Fibroblast of the aortic adventitia (primary cell): ENCODE measurements at regions not wholly inside any gene's neighbourhood (a gene's known extent, or its start where the extent isn't known, plus 50 kb on each side); places are given as distances from the start of the nearest gene placed in this dataset.

Source experiments
- DNase-seq: peaks from one replicate; pipeline ENCODE4 v3.0.0-alpha.2; 2010; ENCODE audit warnings: low read depth
- H3K4me3 ChIP-seq: 2 replicates; pipeline ENCODE4 v1.5.1; 2011; ENCODE audit warnings: low read depth, mild to moderate bottlenecking, control low read depth, low read length, moderate library complexity
- TF ChIP-seq, protein P1 (sequence below): IDR thresholded peaks from 2 replicates; pipeline ENCODE4 v1.5.1; 2011; ENCODE audit warnings: mild to moderate bottlenecking, low read length, control low read depth, inconsistent platforms; ENCODE audit not compliant: insufficient read depth

DNA sequence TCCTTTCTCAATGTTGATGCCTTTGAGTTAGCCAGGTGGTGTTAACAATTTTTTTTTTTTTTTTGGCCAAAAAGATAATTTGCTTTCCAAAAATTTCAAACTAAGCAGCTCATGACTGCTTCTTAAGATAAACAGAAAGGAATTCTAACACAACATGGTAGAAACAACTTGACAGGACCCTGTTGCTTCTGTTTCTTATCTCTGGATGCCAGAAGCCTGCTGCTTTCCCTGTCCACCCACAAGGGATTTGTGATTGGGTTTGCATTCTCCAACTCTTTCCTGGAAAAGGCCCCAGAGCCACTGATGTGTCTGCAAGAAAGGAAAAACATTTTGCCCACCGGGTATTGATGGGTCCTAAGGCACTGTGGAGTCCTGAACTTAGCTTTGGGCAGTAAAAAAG lies 217.2 kb upstream of the PKDCC start:
- no peak for DNase-seq
- TF ChIP-seq, protein P1, sequence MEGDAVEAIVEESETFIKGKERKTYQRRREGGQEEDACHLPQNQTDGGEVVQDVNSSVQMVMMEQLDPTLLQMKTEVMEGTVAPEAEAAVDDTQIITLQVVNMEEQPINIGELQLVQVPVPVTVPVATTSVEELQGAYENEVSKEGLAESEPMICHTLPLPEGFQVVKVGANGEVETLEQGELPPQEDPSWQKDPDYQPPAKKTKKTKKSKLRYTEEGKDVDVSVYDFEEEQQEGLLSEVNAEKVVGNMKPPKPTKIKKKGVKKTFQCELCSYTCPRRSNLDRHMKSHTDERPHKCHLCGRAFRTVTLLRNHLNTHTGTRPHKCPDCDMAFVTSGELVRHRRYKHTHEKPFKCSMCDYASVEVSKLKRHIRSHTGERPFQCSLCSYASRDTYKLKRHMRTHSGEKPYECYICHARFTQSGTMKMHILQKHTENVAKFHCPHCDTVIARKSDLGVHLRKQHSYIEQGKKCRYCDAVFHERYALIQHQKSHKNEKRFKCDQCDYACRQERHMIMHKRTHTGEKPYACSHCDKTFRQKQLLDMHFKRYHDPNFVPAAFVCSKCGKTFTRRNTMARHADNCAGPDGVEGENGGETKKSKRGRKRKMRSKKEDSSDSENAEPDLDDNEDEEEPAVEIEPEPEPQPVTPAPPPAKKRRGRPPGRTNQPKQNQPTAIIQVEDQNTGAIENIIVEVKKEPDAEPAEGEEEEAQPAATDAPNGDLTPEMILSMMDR, result no peak
- no peak overlapping the region for H3K4me3 ChIP-seq

DNA sequence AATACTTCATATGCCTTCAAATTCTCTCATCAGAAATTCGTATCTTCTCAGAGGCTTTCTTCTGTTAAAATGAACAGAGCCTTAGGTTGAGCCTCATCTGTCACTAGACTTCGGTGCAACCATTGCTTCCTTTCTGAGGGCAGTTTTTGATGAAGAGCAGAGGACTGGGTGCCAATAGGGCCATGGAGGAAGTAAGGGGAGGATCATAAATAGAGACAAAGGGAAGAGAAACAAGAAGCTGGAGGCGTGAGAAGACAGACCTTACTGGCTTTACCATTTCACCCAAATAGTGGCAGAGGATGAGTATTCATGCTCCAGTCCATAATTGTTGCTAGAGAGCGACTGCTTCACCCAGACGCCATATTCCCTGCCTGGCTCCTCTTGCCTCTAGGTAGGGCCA lies 215.6 kb upstream of the PKDCC start:
- H3K4me3 ChIP-seq, result no peak overlapping the region
- no peak for DNase-seq
- TF ChIP-seq, protein P1, result no peak

DNA sequence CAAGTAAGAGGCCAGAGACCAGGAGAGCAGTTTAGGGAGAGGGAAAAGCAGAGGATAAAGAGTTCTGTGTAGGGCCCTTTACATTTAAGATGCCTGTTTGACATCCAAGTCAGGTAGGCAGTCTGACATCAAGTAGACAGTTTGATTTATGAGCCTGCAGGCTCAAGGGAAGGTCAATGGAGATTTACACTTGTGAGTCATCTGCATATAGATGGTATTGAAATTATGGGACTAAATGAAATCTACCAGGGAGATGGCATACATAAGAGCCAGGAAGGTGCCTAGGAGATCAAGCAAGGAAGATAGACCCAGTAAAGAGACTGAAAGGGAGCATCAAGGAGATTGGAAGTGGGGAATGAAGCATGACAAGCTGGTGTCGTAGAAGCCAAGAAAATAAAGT lies 212.4 kb upstream of the PKDCC start:
- DNase-seq, result no peak
- no peak overlapping the region for H3K4me3 ChIP-seq
- TF ChIP-seq, protein P1, result no peak

DNA sequence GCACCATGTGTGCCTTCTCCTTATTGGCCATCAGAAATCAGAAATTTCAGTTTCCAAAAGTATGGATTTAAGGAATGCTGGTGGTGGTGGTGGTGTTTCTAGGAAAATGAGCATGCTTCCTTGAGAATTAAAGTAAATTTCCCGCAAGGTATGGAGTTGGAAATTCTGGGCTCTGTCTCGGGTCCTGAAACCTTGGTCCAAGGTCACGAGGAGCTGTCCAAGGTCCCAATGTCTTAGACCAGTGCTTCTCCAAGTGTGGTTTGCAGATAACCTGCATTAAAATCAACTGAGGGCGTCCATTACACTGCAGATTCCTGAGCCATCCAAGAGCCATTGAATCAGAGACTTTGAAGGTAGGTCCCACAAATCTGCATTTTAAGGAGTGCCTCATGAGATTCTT lies 210.9 kb upstream of the PKDCC start:
- H3K4me3 ChIP-seq, result no peak overlapping the region
- DNase-seq, result peak; percentile 70
- TF ChIP-seq, protein P1, result no peak

DNA sequence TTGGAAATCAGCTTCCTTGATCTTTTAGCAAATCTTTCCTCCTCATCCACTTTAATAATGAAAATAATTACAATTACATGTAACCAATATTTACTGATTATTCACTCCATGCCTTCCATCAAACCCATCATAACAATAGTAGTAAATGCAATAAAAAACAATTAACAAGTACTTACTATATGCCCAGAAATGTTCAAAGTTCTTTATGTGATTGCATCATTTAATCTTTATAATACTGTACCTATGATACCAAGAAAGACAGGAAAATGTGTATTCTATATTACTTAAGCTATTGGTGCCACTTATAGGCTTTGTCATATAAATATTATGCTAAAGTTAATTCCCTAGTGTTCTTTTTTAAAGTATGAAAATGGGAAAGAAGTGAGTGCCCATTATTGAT lies 210.2 kb upstream of the PKDCC start:
- H3K4me3 ChIP-seq, result no peak overlapping the region
- no peak for DNase-seq
- TF ChIP-seq, protein P1, result no peak

DNA sequence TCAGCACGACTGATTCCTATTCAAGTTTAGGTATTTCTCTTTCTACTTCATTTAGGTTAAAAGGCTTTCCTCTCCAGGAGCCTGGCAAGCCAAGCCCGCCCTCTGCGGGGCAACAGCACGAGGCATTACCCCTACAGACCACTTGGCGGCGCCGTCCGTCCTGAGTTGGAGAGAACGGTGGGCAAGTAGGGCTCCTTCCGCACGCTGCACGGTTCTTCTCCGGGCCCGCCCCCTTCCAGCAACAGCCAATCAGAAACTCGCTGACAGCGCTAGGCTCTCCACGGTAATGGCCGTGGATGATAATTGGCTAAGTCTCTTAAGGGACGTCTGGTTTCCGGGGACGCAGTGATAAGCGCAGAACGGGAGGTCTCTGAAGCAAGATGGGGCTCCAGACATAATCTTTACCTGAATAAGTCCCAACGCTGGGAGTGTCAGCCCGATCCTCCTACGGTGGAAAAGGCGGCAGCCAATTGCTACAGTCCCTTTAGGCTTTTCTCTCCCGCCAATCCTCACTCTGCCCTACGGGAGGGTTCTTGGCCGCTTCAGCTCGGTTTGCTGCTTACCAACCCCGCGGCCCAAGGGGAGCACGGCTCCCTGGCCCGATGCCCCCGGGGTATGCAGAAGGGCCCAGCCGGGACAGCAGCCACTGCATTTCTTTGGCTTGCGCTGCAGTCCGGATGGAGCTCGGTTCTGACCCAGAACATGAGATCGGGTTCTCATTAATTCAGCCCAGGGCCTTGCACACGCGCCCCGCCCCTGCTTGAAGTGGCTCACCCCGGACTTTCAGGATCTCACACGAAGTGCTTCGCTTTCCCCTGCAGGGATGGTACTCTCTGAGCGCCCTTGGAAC lies 206.9 kb upstream of the PKDCC start:
- TF ChIP-seq, protein P1, result peak; percentile 99
- peak overlapping the region; percentile 84 for H3K4me3 ChIP-seq
- DNase-seq, result peak; percentile 97
